Smooth muscle cell of the brain vasculature (primary cell): ENCODE measurements at regions not wholly inside any gene's neighbourhood (a gene's known extent, or its start where the extent isn't known, plus 50 kb on each side); places are given as distances from the start of the nearest gene placed in this dataset.

Experiments
- DNase-seq: peaks from one replicate; pipeline ENCODE4 v3.0.0-alpha.2; 2012; ENCODE audit warnings: low read depth, low spot score

DNA sequence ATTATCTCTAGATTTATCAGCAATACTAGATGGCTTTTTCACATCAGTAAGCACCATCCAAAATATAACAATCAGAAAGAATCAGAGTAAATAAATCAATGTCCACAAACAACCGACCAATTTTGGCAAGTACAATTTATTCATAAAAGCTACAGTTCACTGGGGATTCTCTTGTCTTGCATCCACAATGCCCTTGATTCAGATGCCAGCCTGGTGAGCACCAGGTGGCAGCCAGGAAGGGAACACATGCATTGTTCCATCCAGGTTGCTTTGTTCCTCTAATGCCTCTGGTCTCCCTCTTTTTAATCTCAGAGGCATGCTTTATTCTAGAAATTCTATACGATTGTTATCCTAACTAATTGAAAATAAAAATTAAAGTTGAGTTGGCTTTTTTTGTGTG, 242.1 kb upstream of the KIRREL3 start:
- no peak for DNase-seq

DNA sequence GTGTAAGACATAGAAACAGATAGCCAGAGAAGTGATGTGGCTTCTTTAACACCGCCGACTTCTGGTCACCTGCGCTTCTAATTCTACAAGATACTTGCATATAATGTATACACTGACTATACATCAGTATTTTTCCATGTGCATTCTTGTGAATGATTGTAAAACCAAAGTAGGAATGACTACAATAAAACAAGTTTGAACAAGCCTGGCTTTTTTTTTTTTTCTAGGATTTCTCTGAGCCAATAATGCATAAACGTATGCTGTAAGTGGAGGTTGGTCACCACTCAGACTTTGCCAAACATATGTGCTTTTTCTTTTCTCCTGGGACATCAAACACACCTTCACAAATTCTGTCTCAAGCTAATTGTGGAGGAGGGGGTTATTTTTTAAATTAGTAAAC, 237.8 kb upstream of the KIRREL3 start:
- DNase-seq, result no peak

DNA sequence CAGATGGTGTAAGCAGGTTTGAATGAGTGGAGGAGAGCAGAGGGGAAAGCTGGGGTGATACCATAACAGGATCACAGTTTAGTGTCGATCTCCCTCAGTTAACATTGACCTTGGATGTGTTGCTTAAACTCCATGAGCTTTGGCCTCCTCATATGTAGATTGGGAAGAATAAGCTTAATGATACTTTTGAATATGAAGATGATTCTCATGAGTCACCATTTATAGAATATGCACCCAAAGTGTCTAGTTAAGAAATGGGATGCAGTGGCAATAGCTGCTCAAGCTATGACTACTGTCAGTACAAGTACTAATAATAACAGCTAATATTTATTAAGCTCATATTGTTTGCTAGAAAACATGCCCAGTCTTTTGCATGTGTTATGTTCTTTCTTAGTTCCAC, 236.2 kb upstream of the KIRREL3 start:
- DNase-seq, result no peak

DNA sequence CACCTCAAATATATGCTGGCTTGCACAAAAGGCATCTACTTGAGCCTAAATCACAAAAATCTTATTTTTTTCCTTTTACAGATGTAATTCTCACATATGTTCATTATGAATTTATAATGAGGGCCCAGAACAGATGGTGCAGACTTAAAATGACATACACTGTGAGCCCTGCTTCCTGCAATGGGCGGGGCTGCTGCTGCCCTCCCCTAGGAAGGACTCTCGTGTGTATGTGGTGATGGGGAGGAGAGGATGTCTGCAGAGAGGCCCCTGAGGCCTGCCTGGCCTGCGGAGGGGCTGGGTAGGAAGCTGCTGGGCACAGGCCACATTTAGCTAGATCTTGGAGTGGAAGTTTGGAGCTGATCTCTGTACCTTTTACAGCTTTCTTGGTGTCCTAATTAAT, 233.4 kb upstream of the KIRREL3 start:
- DNase-seq, result no peak

DNA sequence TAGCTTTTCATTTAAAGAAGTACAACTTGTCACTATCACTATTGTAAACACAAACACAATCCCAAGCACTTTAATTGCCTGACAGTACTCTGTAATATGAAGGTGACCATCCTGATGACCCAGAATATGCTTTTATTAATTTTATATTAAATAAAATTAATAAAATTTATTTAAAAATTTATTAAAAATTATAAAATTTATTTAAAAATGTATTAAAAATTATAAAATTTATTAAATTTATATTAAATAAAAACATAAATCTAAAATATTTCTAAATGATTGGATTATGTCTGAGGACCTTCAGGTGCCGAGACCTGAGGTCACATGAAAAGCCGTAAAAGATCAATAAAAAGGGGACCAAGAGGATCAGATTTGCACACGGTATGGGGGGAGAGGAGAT, 229.8 kb upstream of the KIRREL3 start:
- no peak for DNase-seq

DNA sequence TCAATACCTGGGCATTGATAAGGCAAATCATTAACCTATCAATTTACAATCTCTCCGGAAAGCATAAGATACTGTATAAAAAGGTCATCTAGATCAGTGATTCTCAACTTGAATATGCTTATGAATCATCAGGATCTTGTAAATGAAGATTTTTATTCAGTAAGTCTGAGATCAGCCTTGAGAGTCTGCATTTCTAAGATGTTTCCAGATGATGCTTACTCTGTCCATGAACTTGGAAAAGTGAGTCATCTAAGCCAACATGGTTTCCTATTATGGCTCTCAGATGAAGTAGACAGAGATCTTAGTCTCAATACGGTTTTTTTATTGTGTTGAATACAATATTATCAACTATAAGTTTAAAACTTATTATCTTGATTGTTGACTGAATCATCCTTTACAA, 226.4 kb upstream of the KIRREL3 start:
- DNase-seq, result no peak

DNA sequence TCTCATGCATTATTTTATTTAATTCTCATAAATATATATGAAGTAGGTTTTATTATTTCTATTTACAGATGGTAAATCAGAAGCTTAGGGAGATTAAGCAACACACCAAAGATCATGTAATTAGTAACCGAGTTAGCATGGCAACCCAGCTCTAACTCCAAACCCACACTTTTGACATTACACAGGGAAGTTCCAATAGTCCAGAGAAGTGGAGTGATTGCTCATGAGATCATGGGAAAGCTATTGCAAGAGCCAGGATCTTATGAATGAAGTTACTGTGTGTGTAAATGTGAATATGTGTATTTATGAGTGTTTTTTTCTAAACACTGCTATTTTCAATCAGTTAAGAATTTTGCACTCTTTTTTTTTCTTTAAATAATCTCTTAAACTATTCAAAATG, 225.8 kb upstream of the KIRREL3 start:
- DNase-seq, result no peak

DNA sequence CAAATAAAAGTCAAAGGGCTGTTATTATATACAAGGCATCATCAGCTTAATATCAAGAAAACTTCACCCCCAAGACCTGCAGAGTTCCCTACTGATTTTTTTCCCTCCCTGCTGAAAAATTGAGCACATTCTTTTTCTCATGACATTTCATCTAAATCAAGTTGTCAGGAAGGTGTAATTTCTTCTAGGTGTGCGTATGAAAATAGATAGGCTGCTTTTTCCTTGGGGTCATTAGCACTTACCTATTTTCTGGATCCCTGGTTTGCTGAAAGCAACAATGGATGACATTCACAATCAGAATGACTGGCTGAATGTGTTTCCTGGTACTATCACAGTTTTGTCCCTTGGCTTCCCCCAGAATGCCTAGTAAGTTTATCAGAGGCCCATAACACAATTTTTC, 225.0 kb upstream of the KIRREL3 start:
- DNase-seq, result no peak

DNA sequence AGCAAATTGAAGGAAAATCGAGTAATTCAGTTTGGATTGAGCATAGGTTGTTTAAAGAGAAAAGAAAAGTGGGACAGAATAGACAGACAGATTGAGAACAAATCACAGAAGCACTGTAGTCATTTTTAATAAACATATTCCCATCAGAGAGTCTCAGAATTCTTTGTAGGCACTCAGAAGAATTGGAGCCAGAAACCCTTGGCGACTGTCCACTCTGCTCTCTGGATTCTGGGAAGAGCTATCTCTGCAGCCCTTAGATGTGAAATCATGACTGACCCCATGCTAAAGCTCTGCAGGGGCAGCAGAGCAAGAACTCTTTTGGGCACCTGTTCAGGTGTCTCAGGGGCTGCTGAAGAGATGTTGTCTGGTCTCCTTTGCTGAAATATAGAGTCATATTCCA, 223.7 kb upstream of the KIRREL3 start:
- DNase-seq, result no peak

DNA sequence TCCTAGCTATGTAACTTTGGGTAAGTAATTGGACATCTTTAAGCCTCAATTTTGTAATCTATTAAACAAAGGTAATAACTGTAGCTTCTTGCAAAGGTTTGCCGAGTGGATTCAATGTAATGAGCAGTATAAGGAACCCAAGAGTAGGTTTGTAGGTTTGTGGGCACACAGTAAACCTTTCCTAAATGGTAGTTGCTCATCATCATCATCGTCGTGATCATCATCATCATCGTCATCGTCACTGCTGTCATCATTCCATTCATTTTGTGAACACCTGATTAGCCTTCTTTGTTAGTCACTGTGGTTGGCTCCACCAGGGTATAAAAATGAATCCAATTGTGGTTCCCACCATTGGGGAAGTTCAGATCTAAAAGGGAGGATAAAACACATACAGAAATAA, 223.1 kb upstream of the KIRREL3 start:
- no peak for DNase-seq

DNA sequence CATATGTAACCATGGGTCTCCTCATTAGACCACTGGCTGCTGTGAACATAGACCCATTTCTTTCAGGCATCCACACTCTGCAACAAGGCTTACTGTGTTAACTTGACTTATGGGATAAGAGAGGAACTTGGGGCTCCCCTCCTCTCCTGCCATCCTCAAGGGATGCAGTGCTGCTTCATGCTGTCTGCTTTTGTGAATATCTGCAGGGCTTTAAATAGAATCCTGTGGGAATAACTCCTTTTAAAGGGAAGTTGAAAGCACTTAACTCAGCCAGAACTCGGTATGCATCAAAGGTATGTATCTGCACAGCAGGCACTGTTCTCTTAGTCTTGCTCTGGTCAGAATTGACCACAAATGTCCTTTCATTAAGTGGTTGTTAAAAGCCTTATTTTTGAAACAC, 222.5 kb upstream of the KIRREL3 start:
- DNase-seq, result no peak

DNA sequence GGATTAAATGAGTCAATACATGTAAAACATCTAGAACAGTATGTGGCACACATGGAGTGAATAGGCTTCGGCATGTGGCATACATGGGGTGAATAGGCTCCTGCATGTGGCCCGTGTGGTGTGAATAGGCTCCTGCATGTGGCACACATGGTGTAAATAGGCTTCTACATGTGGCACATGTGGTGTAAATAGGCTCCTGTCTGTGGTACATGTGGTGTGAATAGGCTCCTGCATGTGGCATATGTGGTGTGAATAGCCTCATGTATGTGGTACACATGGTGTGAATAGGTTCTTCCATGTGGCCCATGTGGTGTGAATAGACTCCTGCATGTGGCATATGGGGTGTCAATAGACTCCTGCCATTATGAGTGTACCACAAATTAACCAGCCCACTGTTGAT, 219.1 kb upstream of the KIRREL3 start:
- no peak for DNase-seq

DNA sequence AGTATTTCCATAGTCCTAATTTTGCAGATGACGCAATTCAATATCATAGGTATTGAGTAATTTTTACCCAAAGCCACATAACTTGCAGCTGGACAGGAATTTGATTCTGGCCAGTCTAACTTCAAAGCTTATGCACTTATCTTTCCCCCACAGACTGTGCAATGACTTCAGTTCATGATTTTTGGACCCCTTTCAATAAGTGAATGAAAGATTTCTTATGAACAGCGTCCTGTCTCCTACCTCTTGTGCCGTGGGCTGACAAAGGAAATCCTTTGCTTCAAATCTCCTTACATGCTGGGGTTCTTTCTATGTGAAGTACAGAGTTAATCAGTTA, 217.7 kb upstream of the KIRREL3 start:
- DNase-seq, result no peak

DNA sequence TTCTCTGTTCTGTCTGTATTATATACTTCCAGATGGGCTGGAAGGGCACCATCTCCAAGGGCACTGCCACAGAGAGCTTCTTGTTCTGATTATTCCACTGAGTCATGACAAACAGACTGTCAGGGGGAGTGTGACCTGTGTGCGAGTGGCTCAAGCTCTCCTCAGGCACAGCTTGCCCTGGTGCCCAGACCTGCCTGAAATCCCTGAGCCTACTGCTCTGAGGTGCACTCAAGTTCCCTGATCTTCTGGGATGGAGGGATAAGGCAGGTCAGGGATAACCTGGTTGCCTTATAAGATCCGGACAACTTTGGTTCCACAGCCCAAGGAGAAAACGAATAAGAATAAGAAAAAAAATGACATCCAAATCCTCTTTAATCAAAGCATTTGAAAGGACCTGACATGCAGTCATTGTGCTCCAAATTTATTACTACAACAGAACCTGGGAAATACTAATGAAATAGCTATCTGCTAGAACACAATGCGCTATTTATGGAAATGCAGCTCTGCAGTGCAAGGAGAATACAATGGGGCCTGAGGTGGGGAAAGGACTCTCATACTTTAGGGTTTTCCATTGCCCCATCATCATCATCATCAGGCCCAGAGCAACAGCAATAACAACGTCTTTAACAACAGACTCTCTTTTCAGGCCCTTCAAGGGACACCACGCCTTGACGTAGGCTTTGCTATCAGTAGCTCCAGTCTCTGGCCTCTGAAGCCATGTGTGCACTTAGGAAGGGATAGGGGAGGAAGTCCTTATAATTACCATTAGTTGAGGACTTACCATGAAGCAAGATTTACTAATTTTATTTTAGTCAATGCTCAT, 217.1 kb upstream of the KIRREL3 start:
- DNase-seq, result no peak

DNA sequence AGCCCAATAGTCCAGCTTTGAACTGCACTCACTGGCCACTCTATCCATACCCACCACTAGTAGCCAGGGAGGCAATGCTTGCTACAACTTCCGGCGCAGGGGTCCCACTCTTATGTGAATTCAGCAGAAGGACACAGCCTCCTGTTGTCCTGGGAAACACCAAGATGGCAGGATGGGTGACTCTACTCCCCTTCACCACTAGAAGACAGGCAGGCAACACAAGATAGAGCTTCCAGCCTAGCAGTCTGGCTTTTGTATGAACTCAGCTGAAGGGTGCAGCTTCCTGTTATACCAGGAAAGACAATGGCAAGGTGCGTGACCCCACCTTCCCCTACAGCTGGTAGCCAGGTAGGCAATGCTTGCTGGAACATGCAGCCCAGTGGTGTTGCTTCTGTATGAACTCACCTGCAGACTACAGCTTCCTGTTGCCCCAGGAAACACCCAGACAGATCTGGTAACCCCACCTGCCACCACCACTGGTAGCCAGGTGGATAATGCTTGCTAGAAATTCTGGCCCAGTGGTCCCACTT, 205.2 kb upstream of the KIRREL3 start:
- DNase-seq, result no peak

DNA sequence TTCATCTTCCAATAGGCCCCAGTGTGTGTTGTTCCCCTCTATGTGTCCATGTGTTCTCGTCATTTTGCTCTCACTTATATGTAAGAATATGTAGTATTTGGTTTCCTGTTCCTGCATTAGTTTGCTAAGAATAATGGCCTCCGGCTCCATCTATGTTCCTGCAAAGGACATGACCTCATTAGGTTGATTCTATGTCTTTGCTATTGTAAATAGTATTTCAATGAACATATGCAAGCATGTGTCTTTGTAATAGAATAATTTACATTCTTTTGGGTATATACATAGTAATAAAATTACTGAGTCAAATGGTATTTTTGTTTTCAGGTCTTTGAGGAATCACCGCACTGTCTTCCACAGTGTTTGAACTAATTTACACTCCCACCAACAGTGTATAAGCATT, 202.9 kb upstream of the KIRREL3 start:
- DNase-seq, result no peak

DNA sequence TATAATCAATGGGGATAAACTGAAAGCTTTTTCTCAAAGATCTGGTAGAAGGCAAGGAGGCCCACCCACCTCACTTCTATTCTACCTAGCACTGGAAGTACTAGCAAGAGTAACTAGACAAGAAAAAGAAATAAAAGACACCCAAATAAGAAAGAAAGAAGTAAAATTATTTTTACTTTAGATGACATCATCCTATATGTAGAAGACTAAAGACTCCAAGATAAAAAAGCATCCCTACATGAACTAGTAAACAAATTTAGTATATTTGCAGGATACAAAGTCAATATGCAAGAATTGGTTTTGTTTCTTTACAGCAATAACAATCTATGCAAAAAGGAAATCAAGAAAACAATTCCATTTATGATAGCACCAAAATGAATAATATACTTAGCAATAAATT, 201.5 kb upstream of the KIRREL3 start:
- DNase-seq, result no peak

DNA sequence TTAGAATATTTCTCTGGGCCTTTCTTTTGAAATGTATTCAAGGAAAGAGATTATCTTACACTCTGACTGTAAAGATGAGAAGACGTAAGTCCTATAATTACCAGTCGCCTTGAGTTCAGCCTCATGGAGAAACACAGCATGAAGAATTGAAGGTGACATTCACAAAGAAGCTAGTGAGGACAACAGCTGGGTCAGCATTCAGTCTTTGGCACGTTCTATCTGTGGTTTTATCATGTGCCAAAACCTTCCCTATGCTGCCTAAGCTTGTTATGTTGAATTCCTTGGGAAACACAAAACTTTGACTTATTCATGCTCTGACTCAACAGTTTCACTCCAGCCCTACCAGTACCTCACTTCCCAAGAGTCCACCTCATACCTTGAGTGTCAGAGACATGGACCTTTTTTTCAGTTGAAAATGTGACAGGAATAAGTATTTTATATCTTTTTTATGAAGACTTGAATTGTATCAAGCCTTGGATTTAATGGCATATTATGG, 198.8 kb upstream of the KIRREL3 start:
- DNase-seq, result no peak

DNA sequence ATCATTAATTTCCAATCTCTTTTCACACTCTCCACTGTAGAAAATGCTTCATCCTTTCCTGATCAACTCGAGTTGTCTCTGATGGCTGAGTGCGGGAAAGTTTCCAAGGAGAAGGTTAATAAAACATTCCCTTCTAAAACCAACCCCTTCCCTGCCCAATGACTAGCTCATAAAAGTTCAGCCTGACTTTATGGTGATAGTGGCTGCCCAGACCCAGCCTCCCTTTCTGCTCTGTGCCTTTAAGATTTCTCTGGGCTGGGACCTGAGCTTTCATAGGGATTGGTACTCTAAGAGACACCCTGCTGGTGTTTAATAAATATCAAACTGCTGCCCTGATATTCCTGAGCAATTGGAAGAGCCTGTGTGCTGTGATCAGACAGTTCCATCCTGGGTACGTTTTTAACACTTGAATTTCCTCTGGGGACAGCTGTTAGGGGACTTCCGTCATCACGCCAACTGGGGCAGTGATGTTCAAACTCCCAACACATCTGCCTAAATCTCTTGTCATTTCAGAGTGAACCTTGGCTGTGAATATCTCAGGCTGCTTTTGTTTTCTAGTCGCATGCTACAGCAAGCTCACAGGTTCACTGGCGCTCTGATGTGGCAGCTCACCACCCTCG, 195.0 kb upstream of the KIRREL3 start:
- DNase-seq, result no peak

DNA sequence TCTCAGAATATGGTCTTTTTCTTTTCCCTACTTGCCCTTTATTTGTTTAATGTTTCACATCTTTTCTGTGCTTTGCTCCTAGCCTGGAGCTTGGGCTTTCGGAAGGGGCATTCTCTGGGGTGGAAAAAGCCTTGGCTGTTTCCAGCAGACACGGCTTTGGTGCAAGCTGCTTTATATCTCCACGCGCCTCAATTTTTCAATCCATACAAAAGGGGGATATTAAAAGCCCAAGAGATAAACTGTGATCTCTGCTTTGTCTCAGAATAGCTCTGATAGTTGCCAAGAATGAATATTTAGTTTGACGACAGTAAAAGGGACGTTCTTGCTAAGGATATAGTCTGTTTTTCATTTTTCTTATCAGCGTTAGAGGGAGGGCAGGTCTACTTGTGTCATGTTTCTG, 194.0 kb upstream of the KIRREL3 start:
- no peak for DNase-seq

DNA sequence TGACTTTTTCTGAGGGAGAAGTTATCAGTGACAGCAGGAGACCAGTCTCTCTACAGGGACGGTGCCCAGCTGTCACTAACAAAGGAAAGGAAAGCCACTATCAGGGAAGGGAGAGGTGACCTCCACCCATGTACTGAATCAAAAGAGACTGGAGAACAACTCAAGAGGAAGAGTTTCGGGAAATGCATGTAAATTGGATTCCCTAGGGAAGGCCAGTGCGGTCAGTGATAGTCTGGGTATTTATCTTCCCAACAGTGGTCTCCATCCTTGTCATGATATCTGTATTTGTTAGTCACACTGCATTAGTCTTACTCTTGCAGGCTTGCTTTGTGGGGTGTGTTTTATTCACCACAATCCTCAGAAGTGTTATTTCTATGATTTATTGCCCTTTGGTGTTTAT, 193.4 kb upstream of the KIRREL3 start:
- no peak for DNase-seq

DNA sequence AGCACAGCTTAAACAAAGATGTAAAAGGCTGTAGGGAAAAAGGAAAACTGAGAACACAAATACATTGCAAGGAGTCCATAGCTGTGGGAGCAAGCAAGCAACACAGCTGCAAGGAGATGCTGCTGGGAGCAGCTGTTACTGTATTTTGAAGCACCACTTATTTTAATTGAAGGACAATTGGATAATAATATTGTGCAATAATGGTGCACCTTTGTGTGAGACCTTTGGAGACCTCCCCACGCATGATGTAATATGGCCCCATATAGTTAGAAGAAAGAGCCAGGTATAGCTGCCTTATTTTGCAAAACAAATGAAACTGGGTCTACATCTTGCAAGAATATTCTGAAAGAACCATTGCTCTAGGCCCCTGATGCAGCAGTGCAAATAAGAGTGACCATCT, 191.1 kb upstream of the KIRREL3 start:
- DNase-seq, result no peak

DNA sequence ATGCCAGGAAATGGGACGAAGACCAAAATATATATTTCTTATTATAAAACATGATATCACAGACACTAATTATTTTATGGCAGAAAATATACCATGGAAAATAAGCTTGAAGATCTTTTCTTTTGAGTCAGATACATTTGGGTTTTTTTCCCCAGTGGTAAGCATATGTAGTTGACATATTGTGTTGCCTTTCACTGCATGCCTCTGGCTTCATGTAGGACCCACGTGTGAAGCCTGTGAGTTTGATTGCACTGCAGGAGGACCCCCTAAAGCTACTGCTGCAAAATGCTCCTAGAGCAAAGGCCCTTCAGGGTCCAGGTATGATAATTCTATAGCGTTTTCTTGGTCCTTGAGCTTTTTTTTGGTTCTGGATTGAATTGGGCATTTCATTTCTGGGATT, 190.7 kb upstream of the KIRREL3 start:
- DNase-seq, result no peak
